ENCODE measurements at regions not wholly inside any gene's neighbourhood (a gene's known extent, or its start where the extent isn't known, plus 50 kb on each side); places are given as distances from the start of the nearest gene placed in this dataset.

DNA sequence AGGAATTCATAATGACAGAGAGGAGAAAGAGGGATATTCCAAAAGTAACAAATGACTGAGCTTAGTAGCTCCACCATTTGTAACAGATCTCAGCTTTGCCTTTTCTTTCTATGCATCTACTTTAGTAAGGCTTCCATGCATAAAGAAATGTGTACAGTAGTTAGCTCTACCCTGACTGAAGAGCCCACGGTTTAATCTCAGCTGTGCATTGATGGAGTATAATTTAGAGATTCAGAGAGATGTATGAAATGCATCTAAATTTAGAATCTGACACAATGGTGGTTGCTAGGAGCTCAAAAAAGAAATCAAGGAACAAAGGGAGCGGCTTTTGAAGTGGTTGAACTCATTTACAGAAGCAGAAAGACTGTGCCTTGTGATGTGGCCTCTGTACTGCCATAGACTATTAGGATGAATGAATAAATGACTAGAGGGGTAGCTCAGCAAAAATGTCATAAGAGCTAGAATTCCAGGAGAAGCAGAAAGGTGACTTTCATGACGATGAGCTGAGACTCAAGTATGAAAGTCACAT, 838.6 kb downstream of the RPS29 start:
- H3K4me3 ChIP-seq (ENCODE audit: low read depth, low read length), result no peak overlapping the region
- no peak for DNase-seq (ENCODE audit: low read depth)
- TF ChIP-seq CTCF (IDR thresholded peaks at IDR 0.05; ENCODE audit: insufficient read depth, low read depth, low read length, missing control alignments), result no peak

DNA sequence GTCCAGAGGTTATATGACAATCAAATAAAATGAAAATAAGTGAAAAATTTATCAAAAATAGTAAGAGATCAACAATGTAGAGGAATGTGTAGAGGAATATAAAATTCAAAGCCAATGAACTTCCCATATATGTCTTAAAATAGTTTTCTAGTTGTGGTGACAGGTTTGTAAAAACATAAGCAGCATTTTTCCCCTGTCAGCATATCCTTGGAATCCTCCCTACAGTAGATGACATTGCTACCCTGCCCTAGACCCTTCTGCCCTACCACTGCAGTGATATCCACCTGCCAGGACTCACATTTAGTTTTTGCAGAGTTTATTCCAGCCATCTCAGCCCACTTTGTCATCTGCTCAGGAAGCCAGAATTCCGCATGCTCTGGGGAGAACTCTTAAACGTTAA, 842.0 kb downstream of the RPS29 start:
- no peak overlapping the region for H3K4me3 ChIP-seq (ENCODE audit: low read depth, low read length)
- DNase-seq (ENCODE audit: low read depth), result no peak
- TF ChIP-seq CTCF (IDR thresholded peaks at IDR 0.05; ENCODE audit: insufficient read depth, low read depth, low read length, missing control alignments), result no peak

DNA sequence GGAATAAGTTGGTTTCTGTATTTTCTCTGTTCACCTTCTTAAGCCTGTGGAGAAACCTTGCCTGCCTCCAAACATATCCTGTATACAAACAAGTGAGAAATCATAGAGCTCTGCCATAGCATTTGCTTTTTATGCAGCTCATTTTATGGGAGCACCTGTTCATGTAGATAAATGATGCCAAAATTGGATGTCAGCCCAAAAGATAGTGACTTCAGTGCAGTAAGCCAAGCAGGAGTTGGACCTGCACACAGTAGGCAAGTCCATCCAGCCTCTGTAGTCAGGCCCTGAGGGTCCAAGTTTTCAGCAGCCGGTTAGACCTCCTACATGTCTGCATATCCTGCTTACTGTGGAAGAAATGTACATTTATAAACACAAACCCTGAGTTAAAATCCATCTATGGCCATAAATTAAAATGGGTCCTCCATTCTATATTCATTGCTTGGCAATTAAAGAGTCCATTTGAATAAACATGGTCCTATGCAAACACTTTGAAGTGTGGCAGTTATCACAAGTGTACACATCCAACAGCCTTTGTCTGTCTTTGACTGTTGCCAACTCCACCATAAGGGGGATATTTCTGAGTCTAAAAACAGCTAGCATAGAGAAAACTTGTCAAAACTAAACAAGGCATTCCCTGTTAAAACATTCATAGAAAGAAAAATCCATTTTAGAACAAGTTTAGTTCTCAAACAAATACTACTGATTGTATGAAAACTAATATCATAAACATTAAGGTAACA, 847.8 kb downstream of the RPS29 start:
- DNase-seq (ENCODE audit: low read depth), result no peak
- H3K4me3 ChIP-seq (ENCODE audit: low read depth, low read length), result no peak overlapping the region
- no peak for TF ChIP-seq CTCF (IDR thresholded peaks at IDR 0.05; ENCODE audit: insufficient read depth, low read depth, low read length, missing control alignments)

- no peak for DNase-seq (ENCODE audit: low read depth)
- no peak overlapping the region for H3K4me3 ChIP-seq (ENCODE audit: low read depth, low read length)
- TF ChIP-seq CTCF (IDR thresholded peaks at IDR 0.05; ENCODE audit: insufficient read depth, low read depth, low read length, missing control alignments), result no peak
These were observed 850.6 kb downstream of the RPS29 start for GRCh38 chr14:48735607-48736006.

- DNase-seq (ENCODE audit: low read depth), result no peak
- H3K4me3 ChIP-seq (ENCODE audit: low read depth, low read length), result no peak overlapping the region
These were observed 854.9 kb downstream of the RPS29 start for GRCh38 chr14:48731260-48731659.

DNA sequence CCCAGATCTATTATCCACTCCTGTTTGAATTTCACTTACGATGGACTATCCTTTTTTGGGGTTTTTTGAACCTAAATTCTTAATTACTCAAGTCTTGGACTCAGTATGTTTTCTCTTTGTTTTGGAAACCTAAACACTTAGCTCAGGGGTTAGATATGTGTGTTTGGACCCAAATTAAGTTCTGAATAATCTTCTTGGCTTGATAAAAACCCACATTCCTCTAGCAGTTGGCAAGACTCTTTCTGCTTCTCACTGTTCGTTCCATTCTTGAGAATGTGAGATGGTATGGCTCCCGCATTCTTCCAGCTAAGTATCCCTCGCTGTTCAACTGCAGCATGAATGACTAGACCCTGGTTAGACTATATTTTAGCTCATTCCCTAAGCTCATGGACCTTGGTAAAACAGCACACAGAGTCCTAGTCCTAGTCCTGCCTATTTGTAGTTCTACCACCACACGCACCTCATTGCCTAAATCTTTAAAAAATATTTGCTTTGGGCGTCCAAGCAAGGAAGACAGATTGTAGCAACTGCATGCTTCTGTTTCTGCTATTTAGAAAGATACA, 860.0 kb downstream of the RPS29 start:
- DNase-seq (ENCODE audit: low read depth), result no peak
- no peak for TF ChIP-seq CTCF (IDR thresholded peaks at IDR 0.05; ENCODE audit: insufficient read depth, low read depth, low read length, missing control alignments)
- no peak overlapping the region for H3K4me3 ChIP-seq (ENCODE audit: low read depth, low read length)

More at GRCh38 chr14:48731260-48731659, 854.9 kb downstream of the RPS29 start:
- TF ChIP-seq CTCF (IDR thresholded peaks at IDR 0.05; ENCODE audit: insufficient read depth, low read depth, low read length, missing control alignments), result no peak
